Liver (tissue), 8 donors: ENCODE measurements at regions not wholly inside any gene's neighbourhood (a gene's known extent, or its start where the extent isn't known, plus 50 kb on each side); places are given as distances from the start of the nearest gene placed in this dataset.

Experiments
- DNase-seq: peaks from one replicate; pipeline ENCODE4 v3.0.0-alpha.2; 2017; ENCODE audit warnings: low spot score
- H3K27ac ChIP-seq, 2 donors: one replicate each; pipeline ENCODE4 v1.7.0; 2013; ENCODE audit warnings: inconsistent platforms in 2 of 2, low read length in 2 of 2, control low read depth in 1 of 2, low read depth in 1 of 2, mild to moderate bottlenecking in 1 of 2
- H3K27me3 ChIP-seq, 4 donors: one replicate each; pipeline versions ENCODE4 v1.6.1 to v1.7.0; 2013; ENCODE audit warnings: low read length in 3 of 4, inconsistent platforms in 1 of 4, mild to moderate bottlenecking in 1 of 4, moderate library complexity in 1 of 4; ENCODE audit not compliant: control insufficient read depth in 4 of 4, insufficient read depth in 4 of 4
- H3K36me3 ChIP-seq, 4 donors: one replicate each; pipeline versions ENCODE4 v1.6.1 to v1.7.0; 2013; ENCODE audit warnings: low read length in 3 of 4, mild to moderate bottlenecking in 3 of 4, low read depth in 1 of 4, moderate library complexity in 1 of 4; ENCODE audit not compliant: control insufficient read depth in 4 of 4, insufficient read depth in 3 of 4
- H3K4me1 ChIP-seq, 4 donors: one replicate each; pipeline versions ENCODE4 v1.6.1 to v1.7.0; 2013; ENCODE audit warnings: low read length in 3 of 4, mild to moderate bottlenecking in 3 of 4, moderate library complexity in 1 of 4; ENCODE audit not compliant: control insufficient read depth in 4 of 4, insufficient read depth in 4 of 4
- H3K4me3 ChIP-seq, 3 donors: one replicate each; pipeline versions ENCODE4 v1.6.1 to v1.7.0; 2013; ENCODE audit warnings: low read length in 3 of 3, control low read depth in 1 of 3, low read depth in 1 of 3, mild to moderate bottlenecking in 1 of 3
- H3K9ac ChIP-seq, 2 donors: one replicate each; pipeline ENCODE4 v1.7.0; 2013; ENCODE audit warnings: low read length in 2 of 2, mild to moderate bottlenecking in 2 of 2, moderate library complexity in 2 of 2, control low read depth in 1 of 2, low read depth in 1 of 2
- H3K9me3 ChIP-seq, 4 donors: one replicate each; pipeline versions ENCODE4 v1.6.1 to v1.7.0; 2013; ENCODE audit warnings: low read length in 3 of 4; ENCODE audit not compliant: control insufficient read depth in 4 of 4
- EGR1 ChIP-seq, 2 donors: IDR thresholded peaks; 2 replicates each; pipeline ENCODE4 v1.6.1; 2016 to 2018; ENCODE audit warnings: antibody characterized with exemption in 2 of 2, low read depth in 2 of 2
- FOXA2 ChIP-seq: IDR thresholded peaks from 2 replicates; pipeline ENCODE4 v1.6.1; 2016; ENCODE audit warnings: antibody characterized with exemption
- GABPA ChIP-seq, 2 donors: IDR thresholded peaks in 1 of 2; conservative IDR thresholded peaks in 1 of 2; 2 replicates each; pipeline ENCODE4 v1.6.1; 2016; ENCODE audit warnings: antibody characterized with exemption in 2 of 2, mild to moderate bottlenecking in 1 of 2, moderate library complexity in 1 of 2
- HNF4A ChIP-seq, 2 donors: conservative IDR thresholded peaks; 2 replicates each; pipeline ENCODE4 v1.6.1; 2016; ENCODE audit warnings: antibody characterized with exemption in 2 of 2, mild to moderate bottlenecking in 2 of 2
- HNF4G ChIP-seq: IDR thresholded peaks from 2 replicates; pipeline ENCODE4 v1.6.1; 2016; ENCODE audit warnings: antibody characterized with exemption
- JUND ChIP-seq, 2 donors: IDR thresholded peaks; 2 replicates each; pipeline ENCODE4 v1.6.1; 2016; ENCODE audit warnings: antibody characterized with exemption in 2 of 2
- NR2F2 ChIP-seq: IDR thresholded peaks from 2 replicates; pipeline ENCODE4 v1.6.1; 2016; ENCODE audit warnings: antibody characterized with exemption
- RAD21 ChIP-seq, 2 donors: IDR thresholded peaks; 2 replicates each; pipeline ENCODE4 v1.6.1; 2016; ENCODE audit warnings: antibody characterized with exemption in 2 of 2, mild to moderate bottlenecking in 2 of 2
- RXRA ChIP-seq, 2 donors: IDR thresholded peaks; 2 replicates each; pipeline ENCODE4 v1.6.1; 2017 to 2018; ENCODE audit warnings: antibody characterized with exemption in 2 of 2, mild to moderate bottlenecking in 1 of 2
- SP1 ChIP-seq: IDR thresholded peaks from 2 replicates; pipeline ENCODE4 v1.6.1; 2018; ENCODE audit warnings: antibody characterized with exemption, mild to moderate bottlenecking
- TAF1 ChIP-seq: conservative IDR thresholded peaks from 2 replicates; pipeline ENCODE4 v1.6.1; 2016; ENCODE audit warnings: antibody characterized with exemption, mild to moderate bottlenecking
- YY1 ChIP-seq: IDR thresholded peaks from 2 replicates; pipeline ENCODE4 v1.6.1; 2016; ENCODE audit warnings: antibody characterized with exemption, mild to moderate bottlenecking
- WGBS: extraction: QIAGEN DNeasy Blood & Tissue Kit; methylation state at CpG from one replicate; pipeline ENCODE4 v1.1.7; 2013; 5-methylcytosine and 5-hydroxymethylcytosine counted together
- TF ChIP-seq, protein P1 (sequence below): fragments of 150-350 bp; IDR thresholded peaks from 2 replicates; pipeline ENCODE4 v1.5.1; 2017; ENCODE audit warnings: improper control_type of control experiment, low read depth, low read length; ENCODE audit not compliant: missing input control
- TF ChIP-seq, protein P2 (sequence below): IDR thresholded peaks from 2 replicates; pipeline ENCODE4 v1.6.1; 2016; ENCODE audit warnings: antibody characterized with exemption
- TF ChIP-seq, protein P3 (sequence below): IDR thresholded peaks from 2 replicates; pipeline ENCODE4 v1.6.1; 2016; ENCODE audit warnings: antibody characterized with exemption, mild to moderate bottlenecking
- donor health status: healthy.
- donor health status: healthy.
- donor health status: healthy.
- donor health status: healthy.
- donor health status: healthy.

- TF ChIP-seq, protein P1, sequence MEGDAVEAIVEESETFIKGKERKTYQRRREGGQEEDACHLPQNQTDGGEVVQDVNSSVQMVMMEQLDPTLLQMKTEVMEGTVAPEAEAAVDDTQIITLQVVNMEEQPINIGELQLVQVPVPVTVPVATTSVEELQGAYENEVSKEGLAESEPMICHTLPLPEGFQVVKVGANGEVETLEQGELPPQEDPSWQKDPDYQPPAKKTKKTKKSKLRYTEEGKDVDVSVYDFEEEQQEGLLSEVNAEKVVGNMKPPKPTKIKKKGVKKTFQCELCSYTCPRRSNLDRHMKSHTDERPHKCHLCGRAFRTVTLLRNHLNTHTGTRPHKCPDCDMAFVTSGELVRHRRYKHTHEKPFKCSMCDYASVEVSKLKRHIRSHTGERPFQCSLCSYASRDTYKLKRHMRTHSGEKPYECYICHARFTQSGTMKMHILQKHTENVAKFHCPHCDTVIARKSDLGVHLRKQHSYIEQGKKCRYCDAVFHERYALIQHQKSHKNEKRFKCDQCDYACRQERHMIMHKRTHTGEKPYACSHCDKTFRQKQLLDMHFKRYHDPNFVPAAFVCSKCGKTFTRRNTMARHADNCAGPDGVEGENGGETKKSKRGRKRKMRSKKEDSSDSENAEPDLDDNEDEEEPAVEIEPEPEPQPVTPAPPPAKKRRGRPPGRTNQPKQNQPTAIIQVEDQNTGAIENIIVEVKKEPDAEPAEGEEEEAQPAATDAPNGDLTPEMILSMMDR = no peak
Observed at GRCh38 chr5:68443091-68443490, 227.5 kb downstream of the PIK3R1 start (continued).

DNA sequence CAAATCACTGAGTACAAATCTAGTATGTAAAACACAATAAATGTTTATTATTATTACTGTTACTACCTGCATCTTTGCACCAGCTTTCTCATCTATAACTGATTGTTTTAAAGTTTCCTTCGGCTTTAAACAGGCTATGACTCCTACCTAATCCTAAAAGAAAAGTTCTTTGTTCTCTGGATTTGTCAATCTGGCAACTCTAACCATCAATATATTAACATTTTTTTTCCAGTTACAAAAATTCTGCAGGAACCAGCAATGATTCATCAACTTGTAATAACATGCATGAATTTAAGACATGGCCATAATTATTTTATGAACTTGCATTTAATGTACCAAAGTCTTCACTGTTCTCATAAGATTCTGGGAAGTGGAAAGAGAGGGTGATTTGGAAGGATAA, 228.5 kb downstream of the PIK3R1 start:
- no peak overlapping the region for H3K27ac ChIP-seq
- H3K9ac ChIP-seq = no peak overlapping the region
- no peak overlapping the region for H3K4me3 ChIP-seq
- no peak for DNase-seq
- no peaks in the 10 kb centered on the region for H3K27me3 ChIP-seq
- WGBS = 93% methylated on average over 1 of the region's 1 CpG
- no peaks in the 10 kb centered on the region for H3K9me3 ChIP-seq
- no peaks in the 10 kb centered on the region for H3K4me1 ChIP-seq
- no peak for TF ChIP-seq TAF1
- peaks cover 0 to 3% (median 0%) of the 10 kb centered on the region in 4 donors for H3K36me3 ChIP-seq

DNA sequence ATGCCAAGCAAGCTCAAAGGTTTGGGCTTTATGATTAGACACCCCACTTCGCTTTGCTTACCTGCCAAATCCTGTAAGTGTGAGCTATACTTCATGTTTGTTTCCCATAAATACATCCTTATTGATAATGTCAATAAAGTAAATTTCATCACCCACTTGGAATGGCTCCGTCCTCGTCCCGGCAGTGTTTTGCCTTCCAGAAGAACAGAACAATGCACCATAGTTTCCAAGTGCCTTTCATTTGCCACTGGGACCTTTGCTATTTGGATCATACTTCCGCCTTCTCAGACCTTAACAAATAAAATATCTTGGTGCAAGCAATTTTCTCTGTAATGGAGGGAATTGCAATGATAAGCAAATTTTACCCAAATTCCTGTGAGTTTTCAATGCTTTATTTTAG, 229.3 kb downstream of the PIK3R1 start:
- no peaks in the 10 kb centered on the region for H3K27me3 ChIP-seq
- no peak for DNase-seq
- no peak overlapping the region for H3K27ac ChIP-seq
- no peak overlapping the region for H3K9ac ChIP-seq
- H3K4me1 ChIP-seq = no peaks in the 10 kb centered on the region
- 85% methylated on average over 5 of the region's 5 CpGs for WGBS
- peaks cover 0 to 3% (median 0%) of the 10 kb centered on the region in 4 donors for H3K36me3 ChIP-seq
- no peak for TF ChIP-seq YY1
- TF ChIP-seq, protein P2, sequence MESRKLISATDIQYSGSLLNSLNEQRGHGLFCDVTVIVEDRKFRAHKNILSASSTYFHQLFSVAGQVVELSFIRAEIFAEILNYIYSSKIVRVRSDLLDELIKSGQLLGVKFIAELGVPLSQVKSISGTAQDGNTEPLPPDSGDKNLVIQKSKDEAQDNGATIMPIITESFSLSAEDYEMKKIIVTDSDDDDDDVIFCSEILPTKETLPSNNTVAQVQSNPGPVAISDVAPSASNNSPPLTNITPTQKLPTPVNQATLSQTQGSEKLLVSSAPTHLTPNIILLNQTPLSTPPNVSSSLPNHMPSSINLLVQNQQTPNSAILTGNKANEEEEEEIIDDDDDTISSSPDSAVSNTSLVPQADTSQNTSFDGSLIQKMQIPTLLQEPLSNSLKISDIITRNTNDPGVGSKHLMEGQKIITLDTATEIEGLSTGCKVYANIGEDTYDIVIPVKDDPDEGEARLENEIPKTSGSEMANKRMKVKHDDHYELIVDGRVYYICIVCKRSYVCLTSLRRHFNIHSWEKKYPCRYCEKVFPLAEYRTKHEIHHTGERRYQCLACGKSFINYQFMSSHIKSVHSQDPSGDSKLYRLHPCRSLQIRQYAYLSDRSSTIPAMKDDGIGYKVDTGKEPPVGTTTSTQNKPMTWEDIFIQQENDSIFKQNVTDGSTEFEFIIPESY = no peak
- TF ChIP-seq GABPA (IDR thresholded peaks at IDR 0.05 in 1 of 2, conservative IDR thresholded peaks at IDR 0.05 in 1 of 2) = no peak
- TF ChIP-seq RXRA (IDR thresholded peaks at IDR 0.05) = no peak
- TF ChIP-seq, protein P1 = no peak
- no peak for TF ChIP-seq TAF1
- no peak for TF ChIP-seq SP1
- TF ChIP-seq EGR1 (IDR thresholded peaks at IDR 0.05; ENCODE audit: low read depth in 2 of 2) = no peak
- no peak for TF ChIP-seq HNF4A (conservative IDR thresholded peaks at IDR 0.05)
- TF ChIP-seq, protein P3, sequence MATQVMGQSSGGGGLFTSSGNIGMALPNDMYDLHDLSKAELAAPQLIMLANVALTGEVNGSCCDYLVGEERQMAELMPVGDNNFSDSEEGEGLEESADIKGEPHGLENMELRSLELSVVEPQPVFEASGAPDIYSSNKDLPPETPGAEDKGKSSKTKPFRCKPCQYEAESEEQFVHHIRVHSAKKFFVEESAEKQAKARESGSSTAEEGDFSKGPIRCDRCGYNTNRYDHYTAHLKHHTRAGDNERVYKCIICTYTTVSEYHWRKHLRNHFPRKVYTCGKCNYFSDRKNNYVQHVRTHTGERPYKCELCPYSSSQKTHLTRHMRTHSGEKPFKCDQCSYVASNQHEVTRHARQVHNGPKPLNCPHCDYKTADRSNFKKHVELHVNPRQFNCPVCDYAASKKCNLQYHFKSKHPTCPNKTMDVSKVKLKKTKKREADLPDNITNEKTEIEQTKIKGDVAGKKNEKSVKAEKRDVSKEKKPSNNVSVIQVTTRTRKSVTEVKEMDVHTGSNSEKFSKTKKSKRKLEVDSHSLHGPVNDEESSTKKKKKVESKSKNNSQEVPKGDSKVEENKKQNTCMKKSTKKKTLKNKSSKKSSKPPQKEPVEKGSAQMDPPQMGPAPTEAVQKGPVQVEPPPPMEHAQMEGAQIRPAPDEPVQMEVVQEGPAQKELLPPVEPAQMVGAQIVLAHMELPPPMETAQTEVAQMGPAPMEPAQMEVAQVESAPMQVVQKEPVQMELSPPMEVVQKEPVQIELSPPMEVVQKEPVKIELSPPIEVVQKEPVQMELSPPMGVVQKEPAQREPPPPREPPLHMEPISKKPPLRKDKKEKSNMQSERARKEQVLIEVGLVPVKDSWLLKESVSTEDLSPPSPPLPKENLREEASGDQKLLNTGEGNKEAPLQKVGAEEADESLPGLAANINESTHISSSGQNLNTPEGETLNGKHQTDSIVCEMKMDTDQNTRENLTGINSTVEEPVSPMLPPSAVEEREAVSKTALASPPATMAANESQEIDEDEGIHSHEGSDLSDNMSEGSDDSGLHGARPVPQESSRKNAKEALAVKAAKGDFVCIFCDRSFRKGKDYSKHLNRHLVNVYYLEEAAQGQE = no peak
- TF ChIP-seq FOXA2 = no peak
- no peak for TF ChIP-seq RAD21 (IDR thresholded peaks at IDR 0.05)
- no peak for TF ChIP-seq NR2F2
- no peak for TF ChIP-seq HNF4G
- no peak for TF ChIP-seq JUND (IDR thresholded peaks at IDR 0.05)
- H3K9me3 ChIP-seq = no peaks in the 10 kb centered on the region
- H3K4me3 ChIP-seq = no peak overlapping the region
